GM21717 (cell line): ENCODE measurements at regions not wholly inside any gene's neighbourhood (a gene's known extent, or its start where the extent isn't known, plus 50 kb on each side); places are given as distances from the start of the nearest gene placed in this dataset.

Source experiments
- ATAC-seq: cut with Tn5 transposase; IDR thresholded peaks from one replicate; pipeline ENCODE4 v1.9.1; 2021; ENCODE audit warnings: mild to moderate bottlenecking, moderate library complexity; ENCODE audit not compliant: unreplicated experiment

DNA sequence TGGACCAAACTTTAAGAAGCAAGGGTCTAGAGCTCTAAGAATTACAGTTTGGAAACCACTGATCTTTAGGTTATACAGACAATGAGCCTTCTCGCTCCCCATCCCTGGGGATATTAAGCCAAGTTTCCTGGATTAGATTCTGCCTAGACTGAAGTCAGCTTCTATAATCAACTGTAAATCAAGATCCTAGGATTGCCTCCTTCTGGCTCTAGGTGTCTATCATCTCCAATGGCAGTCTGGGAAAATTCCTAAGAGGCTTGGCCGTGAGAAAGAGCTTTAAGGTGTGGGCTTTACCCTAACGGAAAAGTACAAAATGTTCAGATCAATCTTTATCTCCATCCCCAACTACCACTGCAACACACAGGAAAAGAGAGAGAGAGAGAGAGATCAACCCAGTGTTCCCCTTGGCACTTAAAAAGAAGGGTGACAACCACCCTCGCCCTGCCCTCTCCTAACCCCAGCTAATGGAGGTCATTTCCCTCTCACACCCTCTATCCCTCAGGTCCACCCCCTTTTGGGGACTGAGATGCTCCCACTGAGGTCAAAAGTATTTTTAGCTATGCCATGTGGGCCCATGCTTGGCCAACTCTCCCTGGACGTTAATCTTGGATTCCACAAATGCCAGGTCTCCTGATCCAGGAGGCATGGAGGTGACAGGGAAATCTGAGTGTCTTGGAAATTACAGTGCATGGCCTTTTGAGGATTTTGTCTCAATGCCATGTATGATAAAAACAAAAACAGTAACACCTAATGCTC, 202.8 kb upstream of the BCL6 start:
- ATAC-seq, result no peak

DNA sequence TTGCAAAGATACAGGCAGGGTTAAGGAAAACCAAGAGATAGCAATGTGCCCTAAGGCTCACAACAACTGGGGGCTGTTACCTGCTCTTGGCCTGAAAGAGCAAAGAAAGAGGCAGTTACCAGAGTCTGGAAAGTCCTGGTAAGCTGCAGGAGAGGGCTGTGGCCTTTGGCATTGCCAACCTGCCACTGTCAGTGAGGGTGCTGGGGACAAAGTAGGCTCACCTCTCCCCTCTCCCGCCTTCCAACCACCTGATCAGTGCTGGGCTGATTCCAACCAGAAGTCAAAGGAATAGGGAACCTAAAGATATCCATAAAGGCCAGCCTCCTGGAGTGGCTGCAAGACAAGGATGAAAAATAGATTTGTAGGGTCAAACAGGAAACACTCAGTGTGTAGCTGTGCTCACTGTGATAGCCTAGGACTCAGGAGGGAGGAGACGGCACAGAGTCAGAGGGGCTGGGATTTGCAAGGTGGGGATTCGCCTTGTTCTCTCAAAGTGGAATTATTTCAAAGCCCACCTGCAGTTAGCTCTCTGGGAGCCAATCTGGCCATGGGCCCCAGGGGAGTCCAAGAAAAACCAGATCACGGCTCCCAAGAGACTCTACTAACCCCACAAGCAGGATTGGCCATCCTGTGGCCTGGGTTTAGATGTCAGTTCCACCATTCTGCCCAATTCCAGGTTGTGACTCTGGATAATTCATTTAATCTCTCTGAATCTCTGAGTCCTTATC, 204.0 kb upstream of the BCL6 start:
- no peak for ATAC-seq

GRCh38 chr3:187950671-187951070, 203.3 kb upstream of the LPP start:
- no peak for ATAC-seq

DNA sequence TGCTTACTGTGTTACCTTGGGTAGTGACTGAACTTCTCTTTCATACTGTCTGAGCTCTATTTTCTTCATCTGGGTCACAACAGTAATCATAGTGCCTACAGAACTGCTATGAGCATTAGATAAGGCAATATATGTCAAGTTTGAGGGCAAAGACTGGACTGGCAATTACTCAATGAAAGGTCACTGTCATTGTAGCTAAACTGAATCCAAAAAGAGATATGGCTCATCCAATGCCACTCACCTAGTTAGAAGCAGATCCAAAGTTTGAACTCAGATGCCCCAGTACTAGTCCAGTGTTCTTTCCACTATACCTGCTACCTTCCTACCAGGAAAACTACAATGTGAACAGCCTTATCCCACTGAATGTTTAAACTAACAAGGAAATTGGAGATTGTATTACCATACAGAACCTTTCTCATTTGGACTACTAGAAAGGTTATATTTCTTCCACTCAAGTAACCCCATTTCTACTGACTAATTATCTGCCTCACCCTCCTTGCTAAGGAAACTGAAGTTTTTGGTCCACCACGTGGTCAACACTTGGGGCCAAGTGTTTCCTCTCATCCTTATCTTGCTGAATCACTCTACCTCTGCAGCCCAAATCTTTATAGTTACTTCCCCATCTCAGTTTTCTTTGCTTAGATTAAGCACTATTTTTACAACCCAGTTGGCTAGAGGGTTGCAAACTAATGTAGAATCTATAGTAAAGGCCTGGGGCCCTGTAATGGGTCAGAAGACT, 202.3 kb upstream of the LPP start:
- ATAC-seq, result no peak

DNA sequence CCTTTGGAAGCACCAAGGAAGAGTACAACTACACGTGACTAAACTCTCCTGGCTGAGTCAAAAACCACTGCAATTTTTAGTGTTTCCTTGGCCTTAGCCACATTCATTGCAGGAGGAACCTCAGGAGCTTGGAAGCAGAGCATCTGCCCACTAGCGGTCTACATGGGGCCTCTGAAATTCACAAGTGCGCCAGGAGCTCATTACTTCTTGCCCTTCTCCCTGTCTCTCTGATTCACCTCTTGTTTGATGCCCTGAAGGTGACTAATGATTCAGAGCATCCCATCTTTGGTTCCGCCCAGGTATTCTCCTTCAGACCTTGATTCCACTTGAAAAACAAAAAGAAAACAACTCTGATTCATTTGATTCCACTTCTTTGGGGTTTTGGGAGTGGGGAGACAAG, 201.1 kb upstream of the LPP start:
- no peak for ATAC-seq

DNA sequence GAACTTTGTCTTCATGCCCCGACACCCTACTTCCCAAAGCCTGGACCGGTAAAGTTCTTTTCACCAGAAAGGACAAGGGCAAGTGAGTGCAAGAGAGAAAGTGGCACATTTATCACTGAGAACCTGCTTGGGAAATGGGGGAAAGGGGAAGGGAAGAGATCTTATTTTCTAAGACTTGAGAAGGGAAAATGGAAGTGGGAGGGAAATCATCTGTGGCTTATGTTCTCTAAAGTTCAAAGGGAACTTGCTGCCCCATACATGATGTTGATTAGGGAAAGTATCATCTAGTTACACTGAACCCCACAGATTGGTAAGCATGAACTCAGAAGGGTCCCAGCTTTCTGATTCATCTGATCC, 199.5 kb upstream of the LPP start:
- ATAC-seq, result no peak

DNA sequence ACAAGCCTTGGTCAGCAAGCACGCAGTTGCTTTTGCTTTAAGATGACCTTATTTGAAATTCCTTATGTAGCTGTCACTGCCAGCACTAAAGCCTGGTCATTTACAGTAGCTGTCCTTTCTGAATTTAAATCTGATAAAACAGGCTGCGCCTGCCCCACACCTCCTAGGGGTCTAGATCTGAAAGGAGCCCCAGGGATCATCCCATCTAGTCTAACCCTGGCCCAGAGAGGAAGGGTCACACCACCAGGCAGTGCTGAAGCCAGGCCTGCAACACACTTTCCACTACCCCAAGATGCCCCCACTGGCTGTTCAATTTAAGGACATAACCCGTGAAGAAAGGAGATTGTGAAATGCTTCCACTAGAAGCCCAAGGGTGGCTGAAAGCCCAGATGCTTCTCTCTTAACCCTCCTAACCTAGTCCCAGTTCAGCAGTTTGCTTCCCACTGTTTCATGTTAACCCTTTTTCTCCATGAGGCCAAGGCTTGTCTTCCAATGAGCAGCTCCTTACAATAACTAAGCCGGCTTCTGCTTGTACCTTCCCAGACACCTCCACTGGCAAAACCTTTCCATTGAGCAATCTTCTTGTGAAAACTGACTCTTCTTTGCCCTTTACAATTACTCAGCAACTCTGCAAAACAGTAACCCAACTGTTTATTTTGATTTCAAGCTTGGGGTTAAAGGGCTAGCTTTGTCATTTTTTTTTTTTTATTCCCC, 198.9 kb upstream of the LPP start:
- ATAC-seq, result no peak

DNA sequence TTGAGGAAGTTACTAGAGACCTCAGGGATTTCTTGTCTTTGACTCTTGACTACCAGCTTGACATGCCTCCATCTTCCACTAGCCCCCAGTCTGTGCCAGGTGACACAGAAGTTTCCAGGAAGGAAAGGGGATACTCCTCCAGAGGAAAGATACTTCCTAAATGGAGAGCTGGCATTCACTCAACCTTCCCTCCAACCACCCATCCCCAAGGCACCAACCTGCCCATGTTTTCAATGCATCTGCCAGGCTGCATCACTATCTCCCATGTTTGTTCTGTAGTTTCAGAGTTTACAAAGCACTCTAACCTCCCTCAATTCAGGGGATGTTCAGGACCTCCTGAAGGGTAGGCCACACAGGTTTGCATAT, 198.4 kb upstream of the LPP start:
- ATAC-seq, result no peak

DNA sequence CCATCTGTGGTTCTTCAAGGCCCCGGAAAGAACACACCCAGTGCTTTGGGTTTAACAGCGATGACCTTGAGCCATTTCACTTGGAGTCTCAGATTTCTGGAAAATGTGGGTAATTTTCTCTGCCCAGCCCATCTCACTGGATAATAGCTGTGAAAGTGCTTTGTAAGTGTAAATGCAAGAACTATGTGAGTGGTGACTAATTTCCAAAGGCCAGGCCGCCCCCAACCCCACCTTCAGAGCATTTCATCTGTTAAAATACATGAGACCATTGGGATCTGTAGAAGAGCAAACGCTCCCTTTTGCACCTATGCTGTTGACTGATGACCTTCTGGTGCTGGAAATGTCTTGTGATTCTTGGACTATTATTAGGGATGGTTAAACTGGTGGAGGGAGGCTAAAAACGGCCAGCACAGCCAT, 196.8 kb upstream of the LPP start:
- ATAC-seq, result no peak

GRCh38 chr3:187957582-187957981, 196.4 kb upstream of the LPP start:
- no peak for ATAC-seq

- no peak for ATAC-seq
These were observed 195.4 kb upstream of the LPP start for GRCh38 chr3:187958432-187959003.

DNA sequence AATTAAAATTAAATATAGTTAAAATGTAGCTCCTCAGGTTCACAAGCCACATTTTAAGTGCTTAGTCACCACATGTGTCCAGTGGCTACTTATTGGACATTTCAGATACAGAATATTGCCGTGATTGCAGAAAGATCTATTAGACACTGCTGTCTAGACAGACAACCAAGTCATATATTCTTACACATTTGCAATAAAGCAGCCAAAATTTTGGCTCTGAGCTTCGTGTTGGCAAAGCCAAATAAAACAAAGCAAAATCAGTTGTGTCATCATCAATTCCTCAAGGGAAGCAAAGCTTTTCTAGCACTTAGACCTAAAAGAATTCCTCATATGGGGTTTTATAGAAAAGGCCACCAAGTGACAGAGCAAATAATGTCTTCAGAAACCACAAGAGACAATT, 193.1 kb upstream of the LPP start:
- no peak for ATAC-seq

- no peak for ATAC-seq
These were observed 192.6 kb upstream of the LPP start for GRCh38 chr3:187961366-187961765.

GRCh38 chr3:187963003-187963676, 190.8 kb upstream of the LPP start:
- peak; percentile 67 for ATAC-seq

GRCh38 chr3:187963677-187964385, 190.1 kb upstream of the LPP start:
- ATAC-seq, result no peak

DNA sequence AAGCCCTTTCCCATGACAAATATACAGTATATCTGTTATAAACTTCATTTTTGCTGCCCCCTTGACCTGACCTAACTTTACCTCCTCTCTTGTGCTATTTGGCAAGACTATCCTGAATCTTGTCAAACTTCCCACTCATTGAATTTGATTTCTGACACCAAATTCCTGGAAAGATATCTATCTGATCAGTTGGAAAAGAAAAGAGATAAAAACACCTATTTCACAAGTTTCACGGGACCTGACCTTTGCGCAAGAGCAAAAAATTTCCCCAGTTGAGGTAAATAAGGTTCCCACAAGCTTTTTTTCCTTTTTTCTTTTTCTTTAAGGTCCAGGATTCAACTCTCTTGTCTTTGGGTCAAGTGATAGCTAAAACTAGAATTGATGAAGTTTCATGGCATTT, 189.2 kb upstream of the LPP start:
- no peak for ATAC-seq

GRCh38 chr3:187966096-187966495, 187.9 kb upstream of the LPP start:
- no peak for ATAC-seq

DNA sequence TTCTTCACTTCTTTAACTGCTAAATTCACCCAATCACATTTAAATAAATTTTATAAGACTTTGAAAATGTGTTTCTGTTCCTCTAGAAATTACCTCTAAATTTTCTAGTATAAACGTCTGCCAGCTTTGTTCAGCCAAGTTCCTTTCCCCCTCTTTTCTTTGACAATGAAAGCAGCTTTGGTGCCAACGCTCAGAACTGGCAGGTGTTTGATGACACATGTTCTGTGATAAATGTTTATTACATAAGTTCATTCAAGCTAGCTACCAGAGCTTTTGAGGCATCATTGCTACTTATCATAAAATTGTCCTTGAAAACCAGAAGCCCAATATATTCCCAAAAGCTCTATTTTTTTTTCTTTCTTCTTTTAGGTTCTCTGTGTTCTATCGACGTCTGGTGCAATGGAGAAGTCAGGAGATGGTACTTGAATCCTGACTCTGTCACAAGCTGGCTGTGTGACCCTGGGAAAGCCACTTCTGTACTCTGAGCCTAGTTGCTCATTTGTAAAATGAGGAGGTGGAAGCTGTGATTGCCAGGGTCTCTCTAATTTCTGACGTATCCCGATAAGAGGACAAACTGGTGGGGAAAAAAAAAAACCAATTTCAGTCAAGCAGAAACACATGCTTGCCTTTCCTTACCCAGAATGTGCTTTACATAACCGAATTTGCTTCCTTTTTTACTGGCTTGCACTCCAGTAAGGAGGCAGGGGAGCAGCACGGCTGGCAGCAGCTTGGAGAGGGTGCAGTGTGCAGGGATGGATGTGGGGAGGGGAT, 187.1 kb upstream of the LPP start:
- ATAC-seq, result no peak

GRCh38 chr3:187967993-187968392, 186.0 kb upstream of the LPP start:
- no peak for ATAC-seq
